Activated B cell treated with CpG ODN at 0.5 μM for 24 hours (primary cell): ENCODE measurements at regions not wholly inside any gene's neighbourhood (a gene's known extent, or its start where the extent isn't known, plus 50 kb on each side); places are given as distances from the start of the nearest gene placed in this dataset.

Experiments
- ATAC-seq: fragments of 200-7000 bp; cut with Tn5 transposase; one replicate; pipeline ENCODE4 v1.10.0; 2021; ENCODE audit warnings: low read depth, mild to moderate bottlenecking, moderate library complexity
- CTCF ChIA-PET: fragments of 350-600 bp; sonication (Branson Sonifier 250); formaldehyde crosslinking; loops from one replicate; lab custom pipeline; 2021; ENCODE audit warnings: antibody characterized with exemption; lab: Charles Lee
- POLR2A ChIA-PET: fragments of 350-600 bp; sonication (Branson Sonifier 250); formaldehyde crosslinking; loops from one replicate; lab custom pipeline; 2021; ENCODE audit warnings: antibody characterized with exemption; lab: Charles Lee
- DNase-seq: peaks from one replicate; pipeline ENCODE4 v3.0.0; 2022
- H3K27ac Mint-ChIP-seq: one replicate; pipeline ENCODE4 v1.8.0; 2020; ENCODE audit warnings: mixed read lengths
- H3K27me3 Mint-ChIP-seq: one replicate; pipeline ENCODE4 v1.8.0; 2021; ENCODE audit warnings: mixed read lengths
- H3K36me3 Mint-ChIP-seq: one replicate; pipeline ENCODE4 v1.8.0; 2021; ENCODE audit warnings: low read depth, mixed read lengths
- H3K4me1 Mint-ChIP-seq: one replicate; pipeline ENCODE4 v1.8.0; 2021; ENCODE audit warnings: mixed read lengths
- H3K4me3 Mint-ChIP-seq: one replicate; pipeline ENCODE4 v1.8.0; 2020; ENCODE audit warnings: mild to moderate bottlenecking, mixed read lengths
- H3K9me3 Mint-ChIP-seq: one replicate; pipeline ENCODE4 v1.8.0; 2020; ENCODE audit warnings: mixed read lengths
- intact Hi-C: fragments of 100-400 bp; cut with micrococcal nuclease; formaldehyde crosslinking; loops from one replicate; pipeline ENCODE4 v1.15.1; 2024
- TF ChIP-seq, protein P1 (sequence below): fragments of 200-600 bp; IDR thresholded peaks from one replicate; pipeline ENCODE4 v1.8.0; 2022; ENCODE audit warnings: antibody characterized with exemption, mild to moderate bottlenecking

DNA sequence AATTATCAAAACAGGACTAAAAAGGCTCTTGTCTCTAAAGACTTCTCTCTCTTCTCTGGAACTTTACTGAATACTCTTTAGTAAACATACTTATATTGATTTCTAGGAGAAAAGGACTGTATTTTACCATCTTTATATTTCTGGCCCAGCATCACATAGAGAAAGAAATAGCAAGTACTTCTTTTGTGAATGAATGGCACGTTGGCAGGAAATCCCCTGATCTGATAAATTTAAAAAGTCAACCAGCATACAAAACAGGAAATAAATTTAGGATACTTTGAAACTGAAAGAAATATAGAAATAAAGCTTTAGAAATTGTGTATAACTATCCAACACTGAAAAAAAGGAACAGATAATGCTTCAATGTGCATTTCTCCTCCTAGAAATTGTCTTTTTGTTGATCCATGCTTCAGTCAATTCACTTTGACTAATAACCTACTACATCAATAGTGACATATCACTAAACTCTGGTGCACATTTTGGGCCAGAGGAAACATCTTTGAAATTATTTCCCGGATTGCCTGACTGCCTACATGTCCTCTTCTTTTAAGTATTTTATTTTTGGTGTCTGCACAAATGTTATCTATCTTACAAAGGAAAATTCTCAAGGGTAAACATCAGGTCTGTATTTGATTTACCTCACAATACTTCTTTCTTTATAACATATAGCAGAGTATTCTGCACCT, 183.5 kb upstream of the FSTL5 start:
- H3K4me1 Mint-ChIP-seq: peaks cover 2% of the 10 kb centered on the region
- ATAC-seq (no peak), DNase-seq (no peak)
- intact Hi-C loops: no loop called here
- H3K9me3 Mint-ChIP-seq: peaks cover 2% of the 10 kb centered on the region
- H3K27ac Mint-ChIP-seq: no peak overlapping the region
- H3K4me3 Mint-ChIP-seq: no peak overlapping the region
- ChIA-PET POLR2A (no interaction called here), CTCF (no interaction called here)
- TF ChIP-seq, protein P1, sequence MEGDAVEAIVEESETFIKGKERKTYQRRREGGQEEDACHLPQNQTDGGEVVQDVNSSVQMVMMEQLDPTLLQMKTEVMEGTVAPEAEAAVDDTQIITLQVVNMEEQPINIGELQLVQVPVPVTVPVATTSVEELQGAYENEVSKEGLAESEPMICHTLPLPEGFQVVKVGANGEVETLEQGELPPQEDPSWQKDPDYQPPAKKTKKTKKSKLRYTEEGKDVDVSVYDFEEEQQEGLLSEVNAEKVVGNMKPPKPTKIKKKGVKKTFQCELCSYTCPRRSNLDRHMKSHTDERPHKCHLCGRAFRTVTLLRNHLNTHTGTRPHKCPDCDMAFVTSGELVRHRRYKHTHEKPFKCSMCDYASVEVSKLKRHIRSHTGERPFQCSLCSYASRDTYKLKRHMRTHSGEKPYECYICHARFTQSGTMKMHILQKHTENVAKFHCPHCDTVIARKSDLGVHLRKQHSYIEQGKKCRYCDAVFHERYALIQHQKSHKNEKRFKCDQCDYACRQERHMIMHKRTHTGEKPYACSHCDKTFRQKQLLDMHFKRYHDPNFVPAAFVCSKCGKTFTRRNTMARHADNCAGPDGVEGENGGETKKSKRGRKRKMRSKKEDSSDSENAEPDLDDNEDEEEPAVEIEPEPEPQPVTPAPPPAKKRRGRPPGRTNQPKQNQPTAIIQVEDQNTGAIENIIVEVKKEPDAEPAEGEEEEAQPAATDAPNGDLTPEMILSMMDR: no peak
- H3K36me3 Mint-ChIP-seq: no peaks in the 10 kb centered on the region
- H3K27me3 Mint-ChIP-seq: no peaks in the 10 kb centered on the region

DNA sequence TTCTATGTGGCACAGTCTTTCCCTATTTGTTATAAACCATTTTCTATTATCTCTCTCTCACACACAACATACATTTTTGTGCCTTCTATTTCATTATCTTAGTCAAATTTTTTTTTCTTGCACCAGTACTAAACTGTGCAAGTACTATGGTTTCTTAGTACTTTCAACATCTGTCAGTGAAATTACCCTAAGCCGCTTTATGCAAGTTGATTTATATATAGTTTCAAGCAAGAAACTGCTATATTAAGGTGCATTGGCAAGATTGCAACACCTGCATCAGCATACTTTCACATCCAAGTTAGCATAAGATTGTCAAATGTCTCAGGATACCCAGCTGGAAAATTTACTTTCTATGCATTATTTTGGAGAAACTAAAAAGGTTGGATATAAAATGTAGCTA, 180.2 kb upstream of the FSTL5 start:
- ChIA-PET POLR2A (no interaction called here), CTCF (no interaction called here)
- Mint-ChIP-seq H3K36me3 (no peaks in the 10 kb centered on the region), H3K27ac (no peak overlapping the region), H3K4me3 (no peak overlapping the region), H3K4me1 (peaks cover 2% of the 10 kb centered on the region), H3K27me3 (no peaks in the 10 kb centered on the region), H3K9me3 (no peaks in the 10 kb centered on the region)
- intact Hi-C loops: no loop called here
- TF ChIP-seq, protein P1: no peak
- DNase-seq (no peak), ATAC-seq (no peak)

DNA sequence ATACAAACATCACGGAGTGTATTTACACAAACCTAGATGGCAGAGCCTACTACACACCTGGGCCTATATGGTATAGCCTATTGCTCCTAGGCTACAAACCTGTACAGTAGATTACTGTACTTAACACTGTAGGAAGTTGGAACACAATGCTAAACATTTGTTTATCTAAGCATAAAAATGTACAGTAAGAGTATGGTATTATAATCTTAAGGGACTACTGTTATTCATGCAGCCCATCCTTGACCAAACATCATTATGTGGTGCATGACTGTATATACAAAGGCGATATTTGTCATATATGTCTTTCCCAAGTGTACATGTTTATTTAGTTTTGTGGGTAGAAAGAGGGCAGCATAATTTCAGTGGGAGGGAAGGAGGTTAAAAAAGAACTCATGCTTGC, 177.7 kb upstream of the FSTL5 start:
- Mint-ChIP-seq H3K4me1 (no peaks in the 10 kb centered on the region), H3K27ac (no peak overlapping the region), H3K9me3 (peaks cover 2% of the 10 kb centered on the region), H3K27me3 (no peaks in the 10 kb centered on the region), H3K36me3 (no peaks in the 10 kb centered on the region), H3K4me3 (no peak overlapping the region)
- intact Hi-C loops: no loop called here
- TF ChIP-seq, protein P1: no peak
- DNase-seq: no peak
- ChIA-PET POLR2A (no interaction called here), CTCF (no interaction called here)
- ATAC-seq: no peak

- Mint-ChIP-seq H3K27ac (no peak overlapping the region), H3K36me3 (no peaks in the 10 kb centered on the region)
Measured at GRCh38 chr4:162323919-162324318, 160.1 kb upstream of the FSTL5 start.

DNA sequence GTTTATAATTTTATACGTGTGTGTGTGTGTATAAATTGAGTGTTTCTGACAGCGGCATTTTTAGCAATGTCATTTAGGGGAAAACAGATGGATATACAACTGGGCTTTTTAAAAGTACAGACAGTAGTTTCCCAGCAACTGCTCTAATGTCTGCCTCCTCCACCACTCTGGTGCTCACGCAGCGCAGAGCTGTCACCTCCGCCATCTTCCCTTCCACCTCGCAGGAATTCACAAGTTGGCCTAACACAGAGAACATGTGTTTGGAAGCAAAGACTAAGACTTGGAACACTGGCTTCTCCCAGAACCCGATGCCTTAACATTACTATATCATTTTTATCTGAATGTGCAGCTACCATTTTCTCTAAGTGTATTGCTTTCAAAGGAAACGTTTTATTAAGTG, 158.3 kb upstream of the FSTL5 start:
- intact Hi-C loops: no loop called here
- Mint-ChIP-seq H3K27me3 (no peaks in the 10 kb centered on the region), H3K9me3 (peaks cover 2% of the 10 kb centered on the region), H3K27ac (no peak overlapping the region), H3K4me3 (no peak overlapping the region), H3K4me1 (no peaks in the 10 kb centered on the region), H3K36me3 (no peaks in the 10 kb centered on the region)
- TF ChIP-seq, protein P1: no peak
- ATAC-seq (no peak), DNase-seq (no peak)
- POLR2A ChIA-PET: no interaction called here
- CTCF ChIA-PET: no interaction called here

More at GRCh38 chr4:162323919-162324318, 160.1 kb upstream of the FSTL5 start:
- DNase-seq (no peak), ATAC-seq (no peak)
- ChIA-PET CTCF (no interaction called here), POLR2A (no interaction called here)
- Mint-ChIP-seq H3K4me3 (no peak overlapping the region), H3K27me3 (no peaks in the 10 kb centered on the region), H3K9me3 (peaks cover 2% of the 10 kb centered on the region), H3K4me1 (no peaks in the 10 kb centered on the region)
- intact Hi-C loops: no loop called here
- TF ChIP-seq, protein P1: no peak
